GM21390 (cell line): ENCODE measurements at regions not wholly inside any gene's neighbourhood (a gene's known extent, or its start where the extent isn't known, plus 50 kb on each side); places are given as distances from the start of the nearest gene placed in this dataset.

ENCODE experiments used
- ATAC-seq: cut with Tn5 transposase; IDR thresholded peaks from one replicate; pipeline ENCODE4 v1.9.1; 2021; ENCODE audit not compliant: unreplicated experiment

DNA sequence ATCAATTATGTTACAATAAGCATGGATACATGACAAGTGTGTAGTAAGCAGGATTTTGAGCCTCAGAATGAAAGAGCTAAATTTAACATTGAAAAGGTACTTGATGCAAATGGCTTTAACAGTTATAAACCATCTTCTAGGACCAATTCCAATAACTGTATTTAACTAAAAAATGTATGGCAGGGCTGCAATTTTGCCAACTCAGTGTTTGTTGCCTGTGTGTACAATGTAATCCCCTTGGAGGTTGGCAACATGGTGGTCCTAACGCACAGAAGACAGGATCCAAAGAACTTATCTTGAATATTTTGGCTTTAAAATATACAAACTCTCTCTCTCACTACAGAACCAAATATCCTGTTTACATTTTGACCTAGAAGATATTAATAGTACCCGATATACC, 2314.1 kb downstream of the LRRC4C start:
- no peak for ATAC-seq

DNA sequence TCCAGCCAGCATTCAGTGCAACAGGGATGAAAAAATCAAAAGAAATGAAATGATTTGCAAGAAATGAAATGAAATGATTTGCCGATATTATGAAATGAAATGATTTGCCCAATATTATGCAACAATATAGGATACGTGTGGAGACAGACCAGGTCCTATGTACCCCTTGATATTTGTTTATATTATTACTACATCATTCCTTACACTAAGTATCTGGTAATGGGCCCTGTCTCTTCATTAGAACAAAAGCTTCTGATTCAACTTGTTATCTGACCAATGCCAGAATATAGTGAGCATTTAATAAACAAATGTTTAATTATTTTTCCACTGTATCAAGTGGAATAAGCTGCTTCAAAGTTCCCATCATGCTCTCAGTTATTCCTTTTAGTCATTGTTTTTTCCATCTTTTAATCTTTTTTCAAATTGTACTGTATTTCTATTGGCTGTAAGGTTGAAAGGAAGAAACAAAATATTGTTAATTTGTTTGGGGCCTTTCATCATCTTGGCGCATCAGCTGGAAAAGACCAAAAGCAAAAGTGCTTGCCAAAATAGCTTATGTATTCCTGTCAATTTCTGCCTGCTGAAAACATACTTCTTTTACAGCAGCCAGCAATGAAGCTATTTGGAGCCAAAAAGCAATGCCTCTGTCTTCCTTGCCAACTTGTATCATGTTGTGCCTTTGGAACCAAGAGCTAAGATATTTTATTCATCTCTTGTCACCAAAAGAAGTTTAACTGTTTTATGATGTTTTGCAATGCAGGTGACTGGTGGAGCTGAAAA, 2314.9 kb downstream of the LRRC4C start:
- no peak for ATAC-seq

DNA sequence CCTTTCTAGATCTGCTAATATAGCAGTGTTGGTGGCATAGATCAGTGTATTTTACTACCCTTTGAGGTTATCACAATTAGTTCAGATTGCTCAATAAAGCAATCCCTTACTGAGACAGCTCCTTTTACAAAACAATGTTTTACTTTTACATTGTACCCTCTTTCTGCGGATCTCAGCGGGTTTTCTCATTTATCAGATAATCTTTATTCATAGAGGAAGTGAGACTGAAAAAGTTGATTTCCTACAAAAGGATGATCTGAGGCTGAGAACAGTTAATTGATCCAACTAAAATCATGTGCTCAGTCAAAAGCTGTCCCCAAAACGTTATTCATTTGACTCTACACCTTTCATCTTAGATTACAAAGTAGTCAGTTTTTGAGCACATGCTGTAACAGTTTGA, 2319.9 kb downstream of the LRRC4C start:
- no peak for ATAC-seq

GRCh38 chr11:39120890-39121289, 2338.6 kb downstream of the LRRC4C start:
- ATAC-seq, result no peak

DNA sequence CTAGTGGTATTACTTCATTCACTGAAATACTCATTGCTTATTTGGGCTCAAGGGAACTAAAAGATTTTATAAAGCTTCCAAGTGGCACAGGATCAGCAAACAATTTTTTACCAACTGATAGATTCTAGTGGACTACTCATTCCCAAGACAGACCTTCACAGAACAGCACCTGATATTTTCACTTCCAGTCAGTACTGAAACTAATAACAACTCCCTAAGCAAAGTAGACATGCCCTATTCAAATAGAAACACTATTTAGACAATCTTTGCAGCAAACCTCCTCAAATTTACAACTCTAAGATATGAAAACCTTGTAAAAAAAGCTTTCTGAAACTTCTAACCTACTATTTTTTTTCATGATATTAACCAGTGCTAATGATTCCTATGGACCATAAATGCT, 2345.8 kb downstream of the LRRC4C start:
- ATAC-seq, result no peak

GRCh38 chr11:39102236-39102635, 2357.2 kb downstream of the LRRC4C start:
- no peak for ATAC-seq

- no peak for ATAC-seq
Observed at GRCh38 chr11:39078465-39078864, 2381.0 kb downstream of the LRRC4C start.

GRCh38 chr11:39037611-39038010, 2421.8 kb downstream of the LRRC4C start:
- no peak for ATAC-seq

DNA sequence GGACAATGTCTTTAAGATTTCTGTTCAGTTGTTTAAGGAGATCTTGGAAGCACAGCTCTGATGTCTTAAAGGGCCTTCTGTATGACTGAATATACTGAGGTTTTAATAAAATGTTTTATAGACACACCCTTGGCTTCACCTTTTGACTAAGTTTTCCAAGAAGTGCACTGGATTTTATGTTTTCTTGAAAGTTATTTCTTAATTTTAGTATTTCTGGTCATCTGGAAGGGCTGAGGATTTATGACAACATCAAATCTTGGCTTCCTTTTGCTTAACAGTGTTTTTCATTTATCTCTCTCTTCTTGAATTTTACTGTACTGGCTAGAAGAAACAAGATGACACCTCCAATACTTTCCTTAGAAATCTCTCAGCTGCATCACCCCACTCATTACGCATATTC, 2423.4 kb downstream of the LRRC4C start:
- no peak for ATAC-seq

- ATAC-seq, result no peak
Observed at GRCh38 chr11:39021539-39021938, 2423.5 kb upstream of the RAG2 start.

GRCh38 chr11:39011797-39012196, 2413.8 kb upstream of the RAG2 start:
- no peak for ATAC-seq

GRCh38 chr11:38990841-38991240, 2392.8 kb upstream of the RAG2 start:
- no peak for ATAC-seq

GRCh38 chr11:38990139-38990538, 2392.1 kb upstream of the RAG2 start:
- ATAC-seq, result no peak

DNA sequence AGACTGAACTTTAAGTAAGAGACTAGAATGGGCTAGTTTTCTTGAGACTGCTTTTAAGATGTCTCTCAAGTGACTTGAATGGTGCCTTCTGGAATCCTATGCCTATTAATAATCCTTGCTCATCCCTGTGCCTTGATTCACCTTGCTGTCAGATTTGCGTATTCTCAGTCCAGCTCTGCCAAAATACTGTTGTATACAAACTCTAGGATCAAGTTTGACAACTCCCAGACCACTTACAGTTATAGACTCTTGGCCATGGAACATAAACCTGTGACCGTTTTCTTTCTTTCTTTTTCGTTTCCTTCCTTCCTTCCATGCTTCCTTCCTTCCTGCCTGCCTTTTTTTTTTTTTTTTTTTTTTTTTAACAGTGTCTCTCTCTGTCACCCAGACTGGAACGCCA, 2390.9 kb upstream of the RAG2 start:
- no peak for ATAC-seq

GRCh38 chr11:38972220-38972619, 2374.2 kb upstream of the RAG2 start:
- no peak for ATAC-seq

- no peak for ATAC-seq
Observed at GRCh38 chr11:38971141-38971540, 2373.1 kb upstream of the RAG2 start.

DNA sequence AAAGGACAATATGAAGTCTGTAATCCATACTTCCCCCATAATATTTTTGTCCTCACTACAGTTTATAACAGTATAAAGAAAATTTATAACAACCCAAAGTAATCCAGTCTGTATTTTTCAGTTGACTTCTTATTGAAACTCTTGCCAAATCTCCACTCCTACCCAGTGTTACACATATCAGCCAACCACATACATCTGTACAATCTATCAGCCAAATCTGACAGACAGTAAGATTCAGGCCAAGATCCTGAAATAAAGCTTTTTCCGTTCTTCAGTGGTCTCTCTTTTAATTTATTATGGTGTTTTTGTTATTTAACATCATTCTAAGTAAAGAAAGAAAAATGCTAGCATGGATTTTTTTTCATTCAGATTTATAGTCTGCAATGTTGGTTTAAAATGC, 2370.9 kb upstream of the RAG2 start:
- no peak for ATAC-seq

- ATAC-seq, result no peak
Observed at GRCh38 chr11:38952698-38953097, 2354.7 kb upstream of the RAG2 start.

DNA sequence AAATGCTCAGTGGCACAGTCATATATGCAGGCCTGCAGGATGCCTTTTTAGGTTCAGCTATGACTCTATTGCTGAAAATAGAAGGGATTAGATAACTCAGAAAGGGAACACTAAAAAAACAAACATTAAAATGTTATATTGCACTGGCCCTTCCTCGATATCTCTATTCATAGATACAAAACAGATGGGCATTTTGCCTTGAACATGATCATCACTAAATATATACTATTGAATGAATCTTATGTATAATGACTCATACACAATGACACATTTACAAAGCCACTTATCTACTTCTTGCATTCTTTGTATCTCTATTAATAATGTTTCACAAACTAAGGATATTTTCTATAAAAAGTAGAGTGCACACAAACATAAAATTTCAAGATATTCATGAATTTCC, 2352.8 kb upstream of the RAG2 start:
- no peak for ATAC-seq

- no peak for ATAC-seq
Observed at GRCh38 chr11:38948392-38948791, 2350.4 kb upstream of the RAG2 start.

GRCh38 chr11:38937709-38938108, 2339.7 kb upstream of the RAG2 start:
- ATAC-seq, result no peak

- ATAC-seq, result no peak
Observed at GRCh38 chr11:38935941-38936340, 2337.9 kb upstream of the RAG2 start.

GRCh38 chr11:38927993-38928392, 2330.0 kb upstream of the RAG2 start:
- ATAC-seq, result no peak
